ENCODE measurements at regions not wholly inside any gene's neighbourhood (a gene's known extent, or its start where the extent isn't known, plus 50 kb on each side); places are given as distances from the start of the nearest gene placed in this dataset.

- TF ChIP-seq USF2 (IDR thresholded peaks at IDR 0.05) = no peak
- TF ChIP-seq RCOR1 (IDR thresholded peaks at IDR 0.05; ENCODE audit: low read depth, low read length) = no peak
- TF ChIP-seq REST (IDR thresholded peaks at IDR 0.05) = no peak
- no peak for TF ChIP-seq BCL3 (IDR thresholded peaks at IDR 0.05)
- no peak for TF ChIP-seq HOXB13 (CRISPR knock-in tag; IDR thresholded peaks at IDR 0.05; ENCODE audit: low read depth)
- TF ChIP-seq ESRRA (IDR thresholded peaks at IDR 0.05; ENCODE audit: borderline replicate concordance, low read length) = no peak
- TF ChIP-seq CTCF (IDR thresholded peaks at IDR 0.05) = no peak
- no peak for TF ChIP-seq POLR2AphosphoS2 (conservative IDR thresholded peaks at IDR 0.05; ENCODE audit: low read length)
These were observed 615.8 kb upstream of the AGTR1 start (continued) for GRCh38 chr3:148081926-148082325.

- FAIRE-seq = no peak
- WGBS (ENCODE audit: missing lambda C conversion rate) = 15% methylated on average over 4 of the region's 4 CpGs
These were observed 615.0 kb upstream of the AGTR1 start for GRCh38 chr3:148082506-148083280.

GRCh38 chr3:148083526-148084182 lies 614.0 kb upstream of the AGTR1 start:
- ATAC-seq (no peak), DNase-seq (ENCODE audit: low read depth in 1 of 2, low spot score in 1 of 2) (no peak), FAIRE-seq (no peak)
- CTCF ChIA-PET = no interaction called here
- no peaks in the 10 kb centered on the region for H3K9me3 ChIP-seq
- H3K4me2 ChIP-seq = no peak overlapping the region
- 34% methylated on average over 8 of the region's 8 CpGs for WGBS (ENCODE audit: missing lambda C conversion rate)
- no peak overlapping the region for H3K27ac ChIP-seq
- no peak overlapping the region for H3K4me3 ChIP-seq
- POLR2A ChIA-PET = no interaction called here
- no peaks in the 10 kb centered on the region for H3K4me1 ChIP-seq
- TF ChIP-seq TFCP2L1 (CRISPR knock-in tag; IDR thresholded peaks at IDR 0.05) = no peak
- no peak for TF ChIP-seq CTCF (IDR thresholded peaks at IDR 0.05)
- TF ChIP-seq RFX5 (IDR thresholded peaks at IDR 0.05) = no peak
- no peak for TF ChIP-seq TP53 (CRISPR knock-in tag; IDR thresholded peaks at IDR 0.05)
- no peak for TF ChIP-seq EHMT2 (IDR thresholded peaks at IDR 0.05; ENCODE audit: low read depth)
- no peak for TF ChIP-seq ELK1 (IDR thresholded peaks at IDR 0.05; ENCODE audit: low read depth, low read length)
- no peak for TF ChIP-seq PBX3 (IDR thresholded peaks at IDR 0.05)
- TF ChIP-seq CBX2 (IDR thresholded peaks at IDR 0.05; ENCODE audit: borderline replicate concordance, low read depth) = no peak

More at GRCh38 chr3:148082506-148083280, 615.0 kb upstream of the AGTR1 start:
- Histone ChIP-seq H3K4me1 (no peaks in the 10 kb centered on the region), H3K4me3 (no peak overlapping the region), H3K27ac (no peak overlapping the region), H3K4me2 (no peak overlapping the region), H3K9me3 (no peaks in the 10 kb centered on the region)
- no peak for ATAC-seq
- no peak for DNase-seq (ENCODE audit: low read depth in 1 of 2, low spot score in 1 of 2)
- CTCF ChIA-PET = no interaction called here
- POLR2A ChIA-PET = no interaction called here
- no peak for TF ChIP-seq FOSB (CRISPR knock-in tag; IDR thresholded peaks at IDR 0.05)
- no peak for TF ChIP-seq CEBPB (IDR thresholded peaks at IDR 0.05)
- no peak for TF ChIP-seq BCL3 (IDR thresholded peaks at IDR 0.05)
